ENCODE measurements at regions not wholly inside any gene's neighbourhood (a gene's known extent, or its start where the extent isn't known, plus 50 kb on each side); places are given as distances from the start of the nearest gene placed in this dataset.

- TF ChIP-seq MYC (IDR thresholded peaks at IDR 0.05; ENCODE audit: low read depth, low read length) (no peak), CTCF (IDR thresholded peaks at IDR 0.05; ENCODE audit: extremely low read depth in 1 of 2, insufficient read depth in 1 of 2, low read depth in 1 of 2, low read length in 2 of 2) (no peak), EZH2 (IDR thresholded peaks at IDR 0.05; ENCODE audit: borderline replicate concordance, low read depth, low read length, severe bottlenecking) (no peak), POLR2A (IDR thresholded peaks at IDR 0.05; ENCODE audit: low read depth, low read length) (no peak), JUN (IDR thresholded peaks at IDR 0.05; ENCODE audit: borderline replicate concordance, insufficient read depth, insufficient read length, low read depth) (no peak)
Observed at GRCh38 chr11:81032906-81033305, 1592.1 kb upstream of the TENM4 start.
